WTC11 (cell line): ENCODE measurements at regions not wholly inside any gene's neighbourhood (a gene's known extent, or its start where the extent isn't known, plus 50 kb on each side); places are given as distances from the start of the nearest gene placed in this dataset.

Experiments used
- ATAC-seq: fragments of 200-7000 bp; cut with Tn5 transposase; 2 replicates; pipeline ENCODE4 v1.10.0; 2021; ENCODE audit warnings: mild to moderate bottlenecking, moderate library complexity
- CTCF ChIA-PET: fragments of 300-600 bp; sonication (Branson Sonifier 250); formaldehyde crosslinking; loops from one replicate; lab custom pipeline; 2021; ENCODE audit warnings: antibody characterized with exemption; lab: Charles Lee
- POLR2A ChIA-PET: fragments of 350-600 bp; sonication (Branson Sonifier 250); formaldehyde crosslinking; loops from one replicate; lab custom pipeline; 2021; ENCODE audit warnings: antibody characterized with exemption; lab: Charles Lee
- DNase-seq: peaks from one replicate; pipeline ENCODE4 v3.0.0; 2021; ENCODE audit warnings: low spot score
- H3K27ac Mint-ChIP-seq: 2 replicates; pipeline ENCODE4 v1.8.0; 2021; ENCODE audit warnings: mixed read lengths
- H3K27me3 Mint-ChIP-seq: 2 replicates; pipeline ENCODE4 v1.8.0; 2021; ENCODE audit warnings: low read depth, mild to moderate bottlenecking, moderate library complexity, mixed read lengths
- H3K36me3 Mint-ChIP-seq: 2 replicates; pipeline ENCODE4 v1.8.0; 2021; ENCODE audit warnings: mixed read lengths
- H3K4me1 Mint-ChIP-seq: 2 replicates; pipeline ENCODE4 v1.8.0; 2022; ENCODE audit warnings: mixed read lengths
- H3K4me3 Mint-ChIP-seq: 2 replicates; pipeline ENCODE4 v1.8.0; 2021; ENCODE audit warnings: mild to moderate bottlenecking, moderate library complexity, mixed read lengths
- H3K9me3 Mint-ChIP-seq: 2 replicates; pipeline ENCODE4 v1.8.0; 2021; ENCODE audit warnings: mixed read lengths
- ATF2 ChIP-seq: sonication (generic); formaldehyde crosslinking; IDR thresholded peaks from 2 replicates; pipeline ENCODE4 v1.8.1; 2022; ENCODE audit warnings: low read depth, missing genetic modification reagents, borderline replicate concordance
- ATF6 ChIP-seq: sonication (generic); formaldehyde crosslinking; IDR thresholded peaks from 2 replicates; pipeline ENCODE4 v1.8.1; 2023; ENCODE audit warnings: mild to moderate bottlenecking, missing genetic modification reagents
- E2F1 ChIP-seq: sonication (generic); formaldehyde crosslinking; IDR thresholded peaks from 2 replicates; pipeline ENCODE4 v1.8.0; 2022; ENCODE audit warnings: mild to moderate bottlenecking, missing genetic modification reagents
- E2F4 ChIP-seq: sonication (generic); formaldehyde crosslinking; IDR thresholded peaks from 2 replicates; pipeline ENCODE4 v1.8.1; 2022; ENCODE audit warnings: low read depth, mild to moderate bottlenecking, moderate library complexity, missing genetic modification reagents, borderline replicate concordance
- GABPB1 ChIP-seq: sonication (generic); formaldehyde crosslinking; IDR thresholded peaks from 2 replicates; pipeline ENCODE4 v1.8.1; 2023; ENCODE audit warnings: mild to moderate bottlenecking, missing genetic modification reagents
- GRHL2 ChIP-seq: fragments of 250-450 bp; sonication (Bioruptor Pico); IDR thresholded peaks from 2 replicates; pipeline ENCODE4 v1.8.0; 2022; ENCODE audit warnings: mild to moderate bottlenecking, moderate library complexity; ENCODE audit not compliant: insufficient replicate concordance, severe bottlenecking
- IRF2 ChIP-seq: sonication (generic); formaldehyde crosslinking; IDR thresholded peaks from 2 replicates; pipeline ENCODE4 v1.8.0; 2022; ENCODE audit warnings: low read depth, missing genetic modification reagents, borderline replicate concordance
- JUN ChIP-seq: sonication (generic); formaldehyde crosslinking; IDR thresholded peaks from 2 replicates; pipeline ENCODE4 v1.8.0; 2023; ENCODE audit warnings: mild to moderate bottlenecking, missing genetic modification reagents
- MAX ChIP-seq: sonication (generic); formaldehyde crosslinking; IDR thresholded peaks from 2 replicates; pipeline ENCODE4 v1.8.0; 2022; ENCODE audit warnings: mild to moderate bottlenecking, missing genetic modification reagents
- MXD4 ChIP-seq: fragments of 250-450 bp; sonication (Bioruptor Pico); IDR thresholded peaks from 2 replicates; pipeline ENCODE4 v1.8.0; 2021; ENCODE audit warnings: mild to moderate bottlenecking, moderate library complexity, borderline replicate concordance
- NFATC4 ChIP-seq: fragments of 250-450 bp; sonication (Bioruptor Pico); IDR thresholded peaks from 2 replicates; pipeline ENCODE4 v1.9.0; 2021; ENCODE audit warnings: mild to moderate bottlenecking
- NFE2L1 ChIP-seq: sonication (generic); formaldehyde crosslinking; IDR thresholded peaks from 2 replicates; pipeline ENCODE4 v1.8.1; 2023; ENCODE audit warnings: missing genetic modification reagents
- NFYB ChIP-seq: sonication (generic); formaldehyde crosslinking; conservative IDR thresholded peaks from 2 replicates; pipeline ENCODE4 v1.8.0; 2022; ENCODE audit warnings: low read depth, missing genetic modification reagents
- NR2C2 ChIP-seq: sonication (generic); formaldehyde crosslinking; IDR thresholded peaks from 2 replicates; pipeline ENCODE4 v1.8.0; 2022; ENCODE audit warnings: mild to moderate bottlenecking, missing genetic modification reagents
- SP1 ChIP-seq: sonication (generic); formaldehyde crosslinking; conservative IDR thresholded peaks from 2 replicates; pipeline ENCODE4 v1.8.1; 2022; ENCODE audit warnings: missing genetic modification reagents
- TCF7 ChIP-seq: sonication (generic); formaldehyde crosslinking; IDR thresholded peaks from 2 replicates; pipeline ENCODE4 v1.8.0; 2022; ENCODE audit warnings: mild to moderate bottlenecking, low read depth, missing genetic modification reagents, moderate library complexity
- USF2 ChIP-seq: sonication (generic); formaldehyde crosslinking; IDR thresholded peaks from 2 replicates; pipeline ENCODE4 v1.8.1; 2023; ENCODE audit warnings: mild to moderate bottlenecking, missing genetic modification reagents, moderate library complexity
- ZNF219 ChIP-seq: sonication (generic); formaldehyde crosslinking; IDR thresholded peaks from 2 replicates; pipeline ENCODE4 v1.8.0; 2023; ENCODE audit warnings: missing genetic modification reagents, mild to moderate bottlenecking, borderline replicate concordance
- ZNF232 ChIP-seq: sonication (generic); formaldehyde crosslinking; IDR thresholded peaks from 2 replicates; pipeline ENCODE4 v1.8.0; 2022; ENCODE audit warnings: mild to moderate bottlenecking, missing genetic modification reagents
- ZNF317 ChIP-seq: sonication (generic); formaldehyde crosslinking; IDR thresholded peaks from 2 replicates; pipeline ENCODE4 v1.8.1; 2023; ENCODE audit warnings: low read depth, mild to moderate bottlenecking, moderate library complexity, missing genetic modification reagents, borderline replicate concordance
- ZNF671 ChIP-seq: fragments of 250-450 bp; sonication (Bioruptor Pico); IDR thresholded peaks from 2 replicates; pipeline ENCODE4 v1.8.0; 2021; ENCODE audit warnings: mild to moderate bottlenecking
- TF ChIP-seq, protein P1 (sequence below): sonication (generic); formaldehyde crosslinking; IDR thresholded peaks from 2 replicates; pipeline ENCODE4 v1.8.1; 2023; ENCODE audit warnings: mild to moderate bottlenecking, missing genetic modification reagents
- TF ChIP-seq, protein P2 (sequence below): sonication (generic); formaldehyde crosslinking; IDR thresholded peaks from 2 replicates; pipeline ENCODE4 v1.8.0; 2022; ENCODE audit warnings: missing genetic modification reagents
- TF ChIP-seq, protein P3 (sequence below): sonication (generic); formaldehyde crosslinking; IDR thresholded peaks from 2 replicates; pipeline ENCODE4 v1.8.1; 2023; ENCODE audit warnings: mild to moderate bottlenecking, moderate library complexity, missing genetic modification reagents

DNA sequence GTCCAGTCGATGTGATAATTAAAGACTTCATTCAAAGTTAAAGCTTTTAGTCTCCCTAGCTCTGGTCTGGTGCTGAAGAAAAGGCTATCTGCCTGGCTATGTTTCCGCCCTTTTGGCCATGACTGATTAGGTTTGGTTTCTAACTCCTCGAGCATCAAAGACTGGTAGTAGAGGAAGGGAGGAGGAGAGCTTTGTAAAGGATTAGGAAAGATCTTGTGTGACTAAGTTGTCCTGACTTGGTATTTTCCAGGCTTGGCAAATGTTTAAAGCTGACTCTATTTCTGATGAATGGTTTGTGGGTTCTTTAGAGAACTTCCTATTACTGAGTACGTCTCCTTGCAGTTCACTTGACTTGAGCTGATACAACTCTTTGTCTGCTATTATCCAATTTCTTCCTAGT lies 312.9 kb downstream of the GJA1 start (continued):
- no peak for TF ChIP-seq SP1
- no peak for TF ChIP-seq NFYB (CRISPR knock-in tag)
- no peak for TF ChIP-seq ZNF317 (CRISPR knock-in tag)
- no peak for TF ChIP-seq NFATC4 (CRISPR knock-in tag)
- TF ChIP-seq ATF2 (CRISPR knock-in tag), result no peak
- no peak for TF ChIP-seq IRF2
- TF ChIP-seq, protein P1, sequence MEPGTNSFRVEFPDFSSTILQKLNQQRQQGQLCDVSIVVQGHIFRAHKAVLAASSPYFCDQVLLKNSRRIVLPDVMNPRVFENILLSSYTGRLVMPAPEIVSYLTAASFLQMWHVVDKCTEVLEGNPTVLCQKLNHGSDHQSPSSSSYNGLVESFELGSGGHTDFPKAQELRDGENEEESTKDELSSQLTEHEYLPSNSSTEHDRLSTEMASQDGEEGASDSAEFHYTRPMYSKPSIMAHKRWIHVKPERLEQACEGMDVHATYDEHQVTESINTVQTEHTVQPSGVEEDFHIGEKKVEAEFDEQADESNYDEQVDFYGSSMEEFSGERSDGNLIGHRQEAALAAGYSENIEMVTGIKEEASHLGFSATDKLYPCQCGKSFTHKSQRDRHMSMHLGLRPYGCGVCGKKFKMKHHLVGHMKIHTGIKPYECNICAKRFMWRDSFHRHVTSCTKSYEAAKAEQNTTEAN (CRISPR knock-in tag), result no peak

DNA sequence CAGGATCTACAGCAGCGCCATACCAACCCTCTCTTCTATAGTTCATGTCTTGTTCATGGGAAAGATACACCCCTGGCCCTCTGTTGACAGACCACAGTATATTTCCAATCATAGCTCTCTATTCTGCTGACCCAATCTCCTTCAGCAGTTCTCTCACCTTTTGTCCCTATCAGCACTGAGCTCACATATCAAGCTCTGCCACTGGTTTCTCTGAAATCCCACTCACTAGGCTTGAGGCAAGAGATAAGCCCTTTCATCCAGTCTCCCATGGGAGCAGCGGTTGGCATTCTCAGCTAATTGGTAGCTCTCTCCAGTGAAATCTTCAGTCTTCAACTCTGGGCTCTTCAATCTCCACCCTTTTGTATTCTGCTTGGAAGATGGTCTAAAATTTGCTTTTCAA lies 313.4 kb downstream of the GJA1 start:
- Mint-ChIP-seq H3K36me3 (0 out of 2 replicates have a peak, but pooled peaks cover 4% of the 10 kb centered on the region), H3K27ac (no peak overlapping the region), H3K9me3 (peaks cover 6% of the 10 kb centered on the region; the same call in 1 of the 2 replicates), H3K4me1 (no peaks in the 10 kb centered on the region), H3K4me3 (no peak overlapping the region), H3K27me3 (no peaks in the 10 kb centered on the region)
- ChIA-PET POLR2A (interaction anchor here (1.7 kb wide), 1 partner anchor 9 kb away, joined by 5 read pairs; no protein-coding TSS in a partner anchor), CTCF (no interaction called here)
- DNase-seq (no peak), ATAC-seq (no peak)
- TF ChIP-seq NFE2L1 (no peak), ATF6 (CRISPR knock-in tag) (no peak), MXD4 (no peak), GABPB1 (CRISPR knock-in tag) (no peak), JUN (CRISPR knock-in tag) (no peak), E2F4 (CRISPR knock-in tag) (no peak), ZNF219 (CRISPR knock-in tag) (no peak), TCF7 (CRISPR knock-in tag) (no peak), ZNF671 (CRISPR knock-in tag) (no peak), MAX (CRISPR knock-in tag) (no peak), E2F1 (CRISPR knock-in tag) (no peak), NFATC4 (CRISPR knock-in tag) (no peak), USF2 (CRISPR knock-in tag) (no peak), NR2C2 (no peak), GRHL2 (CRISPR knock-in tag) (no peak), ZNF232 (CRISPR knock-in tag) (no peak)
- TF ChIP-seq, protein P2, sequence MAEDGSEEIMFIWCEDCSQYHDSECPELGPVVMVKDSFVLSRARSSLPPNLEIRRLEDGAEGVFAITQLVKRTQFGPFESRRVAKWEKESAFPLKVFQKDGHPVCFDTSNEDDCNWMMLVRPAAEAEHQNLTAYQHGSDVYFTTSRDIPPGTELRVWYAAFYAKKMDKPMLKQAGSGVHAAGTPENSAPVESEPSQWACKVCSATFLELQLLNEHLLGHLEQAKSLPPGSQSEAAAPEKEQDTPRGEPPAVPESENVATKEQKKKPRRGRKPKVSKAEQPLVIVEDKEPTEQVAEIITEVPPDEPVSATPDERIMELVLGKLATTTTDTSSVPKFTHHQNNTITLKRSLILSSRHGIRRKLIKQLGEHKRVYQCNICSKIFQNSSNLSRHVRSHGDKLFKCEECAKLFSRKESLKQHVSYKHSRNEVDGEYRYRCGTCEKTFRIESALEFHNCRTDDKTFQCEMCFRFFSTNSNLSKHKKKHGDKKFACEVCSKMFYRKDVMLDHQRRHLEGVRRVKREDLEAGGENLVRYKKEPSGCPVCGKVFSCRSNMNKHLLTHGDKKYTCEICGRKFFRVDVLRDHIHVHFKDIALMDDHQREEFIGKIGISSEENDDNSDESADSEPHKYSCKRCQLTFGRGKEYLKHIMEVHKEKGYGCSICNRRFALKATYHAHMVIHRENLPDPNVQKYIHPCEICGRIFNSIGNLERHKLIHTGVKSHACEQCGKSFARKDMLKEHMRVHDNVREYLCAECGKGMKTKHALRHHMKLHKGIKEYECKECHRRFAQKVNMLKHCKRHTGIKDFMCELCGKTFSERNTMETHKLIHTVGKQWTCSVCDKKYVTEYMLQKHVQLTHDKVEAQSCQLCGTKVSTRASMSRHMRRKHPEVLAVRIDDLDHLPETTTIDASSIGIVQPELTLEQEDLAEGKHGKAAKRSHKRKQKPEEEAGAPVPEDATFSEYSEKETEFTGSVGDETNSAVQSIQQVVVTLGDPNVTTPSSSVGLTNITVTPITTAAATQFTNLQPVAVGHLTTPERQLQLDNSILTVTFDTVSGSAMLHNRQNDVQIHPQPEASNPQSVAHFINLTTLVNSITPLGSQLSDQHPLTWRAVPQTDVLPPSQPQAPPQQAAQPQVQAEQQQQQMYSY (CRISPR knock-in tag), result no peak
- TF ChIP-seq, protein P3, sequence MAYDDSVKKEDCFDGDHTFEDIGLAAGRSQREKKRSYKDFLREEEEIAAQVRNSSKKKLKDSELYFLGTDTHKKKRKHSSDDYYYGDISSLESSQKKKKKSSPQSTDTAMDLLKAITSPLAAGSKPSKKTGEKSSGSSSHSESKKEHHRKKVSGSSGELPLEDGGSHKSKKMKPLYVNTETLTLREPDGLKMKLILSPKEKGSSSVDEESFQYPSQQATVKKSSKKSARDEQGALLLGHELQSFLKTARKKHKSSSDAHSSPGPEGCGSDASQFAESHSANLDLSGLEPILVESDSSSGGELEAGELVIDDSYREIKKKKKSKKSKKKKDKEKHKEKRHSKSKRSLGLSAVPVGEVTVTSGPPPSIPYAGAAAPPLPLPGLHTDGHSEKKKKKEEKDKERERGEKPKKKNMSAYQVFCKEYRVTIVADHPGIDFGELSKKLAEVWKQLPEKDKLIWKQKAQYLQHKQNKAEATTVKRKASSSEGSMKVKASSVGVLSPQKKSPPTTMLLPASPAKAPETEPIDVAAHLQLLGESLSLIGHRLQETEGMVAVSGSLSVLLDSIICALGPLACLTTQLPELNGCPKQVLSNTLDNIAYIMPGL (CRISPR knock-in tag), result no peak
